GM23338 (cell line): ENCODE measurements at regions not wholly inside any gene's neighbourhood (a gene's known extent, or its start where the extent isn't known, plus 50 kb on each side); places are given as distances from the start of the nearest gene placed in this dataset.

ENCODE experiments used
- CREB1 ChIP-seq: fragments of 250-450 bp; sonication (Bioruptor Pico); IDR thresholded peaks from 2 replicates; pipeline ENCODE4 v1.5.0; 2020; ENCODE audit warnings: low read depth, mild to moderate bottlenecking, moderate library complexity
- CTCF ChIP-seq, 2 experiments: fragments of 200-600 bp in 1 of 2; sonication (generic) in 1 of 2; conservative IDR thresholded peaks; 2 replicates each; pipeline versions ENCODE4 v1.5.1 to v1.6.1; 2016 to 2017; ENCODE audit warnings: antibody characterized with exemption in 2 of 2, low read depth in 2 of 2, mild to moderate bottlenecking in 2 of 2, moderate library complexity in 1 of 2
- ETS1 ChIP-seq: IDR thresholded peaks from 2 replicates; pipeline ENCODE4 v1.6.1; 2016; ENCODE audit warnings: antibody characterized with exemption
- EZH2 ChIP-seq: fragments of 200-600 bp; sonication (generic); IDR thresholded peaks from one replicate; pipeline ENCODE4 v1.8.0; 2017; ENCODE audit warnings: antibody characterized with exemption, mild to moderate bottlenecking, low read depth; ENCODE audit not compliant: unreplicated experiment
- EZH2phosphoT487 ChIP-seq: fragments of 200-600 bp; sonication (generic); IDR thresholded peaks from one replicate; pipeline ENCODE4 v1.8.1; 2018; ENCODE audit warnings: antibody characterized with exemption; ENCODE audit not compliant: unreplicated experiment
- JUNB ChIP-seq: IDR thresholded peaks from one replicate; pipeline ENCODE4 v1.6.1; 2016; ENCODE audit warnings: antibody characterized with exemption; ENCODE audit not compliant: unreplicated experiment
- POLR2AphosphoS5 ChIP-seq: IDR thresholded peaks from 2 replicates; pipeline ENCODE4 v1.6.1; 2016; ENCODE audit warnings: antibody characterized with exemption, low read depth
- REST ChIP-seq: IDR thresholded peaks from one replicate; pipeline ENCODE4 v1.6.1; 2018; ENCODE audit warnings: antibody characterized with exemption; ENCODE audit not compliant: unreplicated experiment
- ZNF114 ChIP-seq: fragments of 250-450 bp; sonication (Bioruptor Pico); IDR thresholded peaks from 2 replicates; pipeline ENCODE4 v1.5.0; 2020; ENCODE audit warnings: mild to moderate bottlenecking, moderate library complexity
- ZNF331 ChIP-seq: fragments of 250-450 bp; sonication (Bioruptor Pico); IDR thresholded peaks from 2 replicates; pipeline ENCODE4 v1.5.0; 2020; ENCODE audit warnings: low read depth, mild to moderate bottlenecking, moderate library complexity

GRCh38 chr1:229819091-229819490 is 193.0 kb downstream of the URB2 start:
- TF ChIP-seq EZH2 = no peak
- TF ChIP-seq EZH2phosphoT487 = no peak
- no peak for TF ChIP-seq CREB1 (CRISPR knock-in tag)
- TF ChIP-seq CTCF (conservative IDR thresholded peaks at IDR 0.05; ENCODE audit: low read depth in 2 of 2) = no peak
- TF ChIP-seq REST = no peak
- TF ChIP-seq JUNB = no peak
- no peak for TF ChIP-seq POLR2AphosphoS5
- no peak for TF ChIP-seq ETS1
- TF ChIP-seq ZNF331 = no peak
- no peak for TF ChIP-seq ZNF114
